CD14-positive monocyte (primary cell): ENCODE measurements at regions not wholly inside any gene's neighbourhood (a gene's known extent, or its start where the extent isn't known, plus 50 kb on each side); places are given as distances from the start of the nearest gene placed in this dataset.

Experiments used
- DNase-seq, 3 donors: peaks; one replicate each; pipeline ENCODE4 v3.0.0-alpha.2; 2011 to 2022
- H2AFZ ChIP-seq: 2 replicates; pipeline ENCODE4 v1.6.0; 2012; ENCODE audit warnings: mild to moderate bottlenecking, low read depth, low read length, inconsistent platforms; ENCODE audit not compliant: insufficient read depth, poor library complexity, severe bottlenecking
- H3K27ac ChIP-seq, 2 donors: 1 replicate in 1 of 2; 2 replicates in 1 of 2; pipeline ENCODE4 v1.5.1; 2012 to 2013; ENCODE audit warnings: low read length in 2 of 2, control low read depth in 1 of 2, inconsistent platforms in 1 of 2, low read depth in 1 of 2, mild to moderate bottlenecking in 1 of 2
- H3K27me3 ChIP-seq, 2 donors: one replicate each; pipeline versions ENCODE4 v1.6.0 to v1.6.1; 2011 to 2013; ENCODE audit warnings: low read length in 2 of 2; ENCODE audit not compliant: control insufficient read depth in 2 of 2, insufficient read depth in 2 of 2
- H3K36me3 ChIP-seq, 2 donors: replicated peaks in 1 of 2; 1 replicate in 1 of 2; 2 replicates in 1 of 2; pipeline versions ENCODE4 v1.5.1 to v1.6.1; 2012 to 2013; ENCODE audit warnings: low read length in 2 of 2, control low read depth in 1 of 2, inconsistent platforms in 1 of 2, mild to moderate bottlenecking in 1 of 2; ENCODE audit not compliant: insufficient read depth in 2 of 2, control insufficient read depth in 1 of 2
- H3K4me1 ChIP-seq, 2 donors: 1 replicate in 1 of 2; 2 replicates in 1 of 2; pipeline versions ENCODE4 v1.5.1 to v1.6.1; 2012 to 2013; ENCODE audit warnings: low read length in 2 of 2, control low read depth in 1 of 2, inconsistent platforms in 1 of 2, mild to moderate bottlenecking in 1 of 2, moderate library complexity in 1 of 2; ENCODE audit not compliant: insufficient read depth in 2 of 2, control insufficient read depth in 1 of 2
- H3K4me2 ChIP-seq: replicated peaks from 2 replicates; pipeline ENCODE3; 2012; ENCODE audit warnings: low read length, moderate library complexity, mild to moderate bottlenecking; ENCODE audit not compliant: poor library complexity, severe bottlenecking; ENCODE audit errors: extremely low read depth
- H3K4me3 ChIP-seq, 3 experiments: fragments of 200-600 bp in 1 of 3; sonication (generic) in 1 of 3; replicated peaks in 1 of 3; 1 replicate in 2 of 3; 2 replicates in 1 of 3; pipeline ENCODE4 v1.5.1; 2011 to 2013; ENCODE audit warnings: low read length in 3 of 3, mild to moderate bottlenecking in 3 of 3, control low read depth in 2 of 3, low read depth in 2 of 3, inconsistent platforms in 1 of 3, moderate library complexity in 1 of 3
- H3K79me2 ChIP-seq: 2 replicates; pipeline ENCODE4 v1.6.0; 2012; ENCODE audit warnings: mild to moderate bottlenecking, control low read depth, inconsistent platforms, low read length, moderate library complexity; ENCODE audit not compliant: insufficient read depth
- H3K9ac ChIP-seq: 2 replicates; pipeline ENCODE4 v1.6.0; 2017; ENCODE audit warnings: low read length, mild to moderate bottlenecking; ENCODE audit not compliant: insufficient read depth, poor library complexity, severe bottlenecking
- H3K9me3 ChIP-seq, 2 donors: replicated peaks in 1 of 2; 1 replicate in 1 of 2; 2 replicates in 1 of 2; pipeline versions ENCODE4 v1.5.1 to v1.6.1; 2012 to 2013; ENCODE audit warnings: low read length in 2 of 2, control low read depth in 1 of 2; ENCODE audit not compliant: control insufficient read depth in 1 of 2, insufficient read depth in 1 of 2
- H4K20me1 ChIP-seq: 2 replicates; pipeline ENCODE4 v1.6.0; 2012; ENCODE audit warnings: mild to moderate bottlenecking, low read length, control low read depth, moderate library complexity; ENCODE audit not compliant: insufficient read depth
- H3K27ac Mint-ChIP-seq, 7 donors: one replicate each; pipeline ENCODE4 v1.8.0; 2020; ENCODE audit warnings: mild to moderate bottlenecking in 7 of 7, mixed read lengths in 7 of 7, moderate library complexity in 6 of 7, inconsistent platforms in 2 of 7
- H3K27me3 Mint-ChIP-seq, 3 donors: one replicate each; pipeline ENCODE4 v1.8.0; 2021 to 2022; ENCODE audit warnings: low read depth in 3 of 3, mild to moderate bottlenecking in 3 of 3, mixed read lengths in 3 of 3, moderate library complexity in 3 of 3, inconsistent platforms in 1 of 3
- H3K36me3 Mint-ChIP-seq, 2 donors: one replicate each; pipeline ENCODE4 v1.8.0; 2020; ENCODE audit warnings: mixed read lengths in 2 of 2, inconsistent platforms in 1 of 2, mild to moderate bottlenecking in 1 of 2
- H3K4me1 Mint-ChIP-seq: one replicate; pipeline ENCODE4 v1.8.0; 2020; ENCODE audit warnings: mild to moderate bottlenecking, mixed read lengths
- H3K4me3 Mint-ChIP-seq, 2 donors: one replicate each; pipeline ENCODE4 v1.8.0; 2020; ENCODE audit warnings: mild to moderate bottlenecking in 2 of 2, mixed read lengths in 2 of 2, moderate library complexity in 1 of 2
- H3K9me3 Mint-ChIP-seq, 7 donors: one replicate each; pipeline ENCODE4 v1.8.0; 2020 to 2022; ENCODE audit warnings: mixed read lengths in 7 of 7, mild to moderate bottlenecking in 6 of 7, moderate library complexity in 6 of 7, inconsistent platforms in 2 of 7
- WGBS: methylation state at CpG from one replicate; pipeline ENCODE4 v1.1.5; 2013; ENCODE audit warnings: missing lambda C conversion rate; ENCODE audit not compliant: insufficient coverage; 5-methylcytosine and 5-hydroxymethylcytosine counted together
- intact Hi-C, 2 donors: fragments of 100-400 bp; cut with micrococcal nuclease; formaldehyde crosslinking; loops; one replicate each; pipeline versions ENCODE4 v1.15.0 to v1.15.1; 2023
- TF ChIP-seq, protein P1 (sequence below): fragments of 200-600 bp; IDR thresholded peaks from one replicate; pipeline ENCODE4 v1.8.0; 2022; ENCODE audit warnings: antibody characterized with exemption, mild to moderate bottlenecking

DNA sequence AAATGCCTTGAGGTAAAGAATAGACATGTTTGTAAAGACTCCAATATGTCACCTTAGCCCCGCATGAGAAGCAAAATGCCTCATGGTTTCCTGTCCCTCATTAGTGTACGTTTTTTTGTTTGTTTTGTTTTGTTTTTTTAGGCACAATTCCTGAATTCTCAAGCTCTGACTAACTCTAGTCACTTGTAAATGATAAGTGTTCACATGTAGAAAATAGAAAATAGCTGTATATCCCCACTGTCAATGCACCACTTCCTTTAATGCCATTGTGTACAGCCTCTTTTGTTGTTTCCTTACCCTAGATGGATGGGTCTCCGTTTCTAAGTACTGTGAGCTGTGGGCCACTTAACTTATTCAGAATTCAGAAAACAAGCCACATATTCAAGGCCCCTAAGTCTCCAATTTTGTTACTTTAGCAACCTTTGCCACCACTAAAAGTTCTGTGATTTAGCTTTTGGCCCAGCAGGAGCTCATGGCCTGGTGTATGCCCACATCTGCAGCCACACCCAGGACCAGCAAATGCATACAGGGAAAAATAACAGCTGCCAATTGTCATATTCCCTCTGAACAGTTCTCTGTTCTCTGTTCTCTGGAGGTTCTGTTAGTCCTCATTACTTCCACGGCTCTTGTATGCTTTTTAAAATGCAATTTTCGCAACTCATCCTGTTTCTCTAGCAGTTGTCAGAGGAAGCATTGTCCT lies 655.5 kb downstream of the GBE1 start:
- TF ChIP-seq, protein P1, sequence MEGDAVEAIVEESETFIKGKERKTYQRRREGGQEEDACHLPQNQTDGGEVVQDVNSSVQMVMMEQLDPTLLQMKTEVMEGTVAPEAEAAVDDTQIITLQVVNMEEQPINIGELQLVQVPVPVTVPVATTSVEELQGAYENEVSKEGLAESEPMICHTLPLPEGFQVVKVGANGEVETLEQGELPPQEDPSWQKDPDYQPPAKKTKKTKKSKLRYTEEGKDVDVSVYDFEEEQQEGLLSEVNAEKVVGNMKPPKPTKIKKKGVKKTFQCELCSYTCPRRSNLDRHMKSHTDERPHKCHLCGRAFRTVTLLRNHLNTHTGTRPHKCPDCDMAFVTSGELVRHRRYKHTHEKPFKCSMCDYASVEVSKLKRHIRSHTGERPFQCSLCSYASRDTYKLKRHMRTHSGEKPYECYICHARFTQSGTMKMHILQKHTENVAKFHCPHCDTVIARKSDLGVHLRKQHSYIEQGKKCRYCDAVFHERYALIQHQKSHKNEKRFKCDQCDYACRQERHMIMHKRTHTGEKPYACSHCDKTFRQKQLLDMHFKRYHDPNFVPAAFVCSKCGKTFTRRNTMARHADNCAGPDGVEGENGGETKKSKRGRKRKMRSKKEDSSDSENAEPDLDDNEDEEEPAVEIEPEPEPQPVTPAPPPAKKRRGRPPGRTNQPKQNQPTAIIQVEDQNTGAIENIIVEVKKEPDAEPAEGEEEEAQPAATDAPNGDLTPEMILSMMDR, result no peak
- WGBS, result 64% methylated on average over 3 of the region's 5 CpGs

DNA sequence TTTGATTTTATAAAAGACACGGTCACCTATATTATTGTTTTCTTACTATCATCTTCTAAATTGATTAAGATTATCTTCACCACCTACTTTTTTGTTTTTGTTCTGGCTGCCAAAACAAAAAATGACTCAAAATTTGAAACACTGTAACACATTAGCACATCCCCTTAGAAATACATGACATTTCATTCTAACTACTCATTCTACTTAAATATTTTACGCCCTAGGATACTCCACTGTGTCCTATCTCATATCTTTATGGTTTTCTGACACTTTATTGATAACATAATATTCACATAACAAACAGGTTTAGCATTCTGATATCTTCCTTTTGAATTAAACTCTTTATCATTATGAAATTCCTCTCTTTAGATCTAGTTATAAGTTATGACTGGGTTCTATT lies 656.2 kb downstream of the GBE1 start:
- WGBS, result no CpG with 5 or more reads among the region's 2 CpGs
- H3K9me3 ChIP-seq, result peaks cover 0 to 4% of the 10 kb centered on the region in 2 donors
- H3K27ac Mint-ChIP-seq, result no peak overlapping the region
- H3K79me2 ChIP-seq, result no peaks in the 10 kb centered on the region
- DNase-seq, result no peak
- no peaks in the 10 kb centered on the region for H3K4me1 Mint-ChIP-seq
- H3K27ac ChIP-seq, result no peak overlapping the region
- H3K4me3 ChIP-seq, result no peak overlapping the region
- no peak overlapping the region for H3K9ac ChIP-seq
- peaks cover 0 to 4% (median 0%) of the 10 kb centered on the region in 7 donors for H3K9me3 Mint-ChIP-seq
- H3K36me3 ChIP-seq, result no peaks in the 10 kb centered on the region
- no peak overlapping the region for H3K4me3 Mint-ChIP-seq
- TF ChIP-seq, protein P1, result no peak
- no peaks in the 10 kb centered on the region for H3K4me1 ChIP-seq
- intact Hi-C loops, result no loop called here
- H3K36me3 Mint-ChIP-seq, result no peaks in the 10 kb centered on the region
- H3K27me3 Mint-ChIP-seq, result no peaks in the 10 kb centered on the region
- H2AFZ ChIP-seq, result no peak overlapping the region
- H3K27me3 ChIP-seq, result no peaks in the 10 kb centered on the region
- H3K4me2 ChIP-seq, result no peak overlapping the region
- no peaks in the 10 kb centered on the region for H4K20me1 ChIP-seq

More for the DNA sequence above, 655.5 kb downstream of the GBE1 start:
- no peaks in the 10 kb centered on the region for H3K4me1 Mint-ChIP-seq
- Histone ChIP-seq H3K27me3 (no peaks in the 10 kb centered on the region), H3K9ac (no peak overlapping the region), H4K20me1 (no peaks in the 10 kb centered on the region), H3K27ac (no peak overlapping the region), H2AFZ (no peak overlapping the region), H3K4me1 (no peaks in the 10 kb centered on the region), H3K79me2 (no peaks in the 10 kb centered on the region), H3K36me3 (no peaks in the 10 kb centered on the region), H3K4me3 (no peak overlapping the region), H3K9me3 (peaks cover 0 to 4% of the 10 kb centered on the region in 2 donors), H3K4me2 (no peak overlapping the region)
- intact Hi-C loops, result no loop called here
- no peak overlapping the region for H3K27ac Mint-ChIP-seq
- H3K27me3 Mint-ChIP-seq, result no peaks in the 10 kb centered on the region
- H3K9me3 Mint-ChIP-seq, result peaks cover 0 to 6% (median 0%) of the 10 kb centered on the region in 7 donors
- H3K36me3 Mint-ChIP-seq, result no peaks in the 10 kb centered on the region
- DNase-seq, result no peak
- no peak overlapping the region for H3K4me3 Mint-ChIP-seq
